ENCODE measurements at regions not wholly inside any gene's neighbourhood (a gene's known extent, or its start where the extent isn't known, plus 50 kb on each side); places are given as distances from the start of the nearest gene placed in this dataset.
A peak's percentile ranks its signal among the peaks of the same experiment; 100 is the strongest.

GRCh38 chr17:13306310-13306962 lies 288.6 kb upstream of the ELAC2 start:
- Mint-ChIP-seq H3K4me3 (no peak overlapping the region), H3K27ac (peak overlapping the region; percentile 30), H3K27me3 (ENCODE audit: low read depth) (no peaks in the 10 kb centered on the region), H3K36me3 (peaks cover 12% of the 10 kb centered on the region), H3K4me1 (peaks cover 26% of the 10 kb centered on the region), H3K9me3 (peaks cover 19% of the 10 kb centered on the region)
- TF ChIP-seq, protein P1, sequence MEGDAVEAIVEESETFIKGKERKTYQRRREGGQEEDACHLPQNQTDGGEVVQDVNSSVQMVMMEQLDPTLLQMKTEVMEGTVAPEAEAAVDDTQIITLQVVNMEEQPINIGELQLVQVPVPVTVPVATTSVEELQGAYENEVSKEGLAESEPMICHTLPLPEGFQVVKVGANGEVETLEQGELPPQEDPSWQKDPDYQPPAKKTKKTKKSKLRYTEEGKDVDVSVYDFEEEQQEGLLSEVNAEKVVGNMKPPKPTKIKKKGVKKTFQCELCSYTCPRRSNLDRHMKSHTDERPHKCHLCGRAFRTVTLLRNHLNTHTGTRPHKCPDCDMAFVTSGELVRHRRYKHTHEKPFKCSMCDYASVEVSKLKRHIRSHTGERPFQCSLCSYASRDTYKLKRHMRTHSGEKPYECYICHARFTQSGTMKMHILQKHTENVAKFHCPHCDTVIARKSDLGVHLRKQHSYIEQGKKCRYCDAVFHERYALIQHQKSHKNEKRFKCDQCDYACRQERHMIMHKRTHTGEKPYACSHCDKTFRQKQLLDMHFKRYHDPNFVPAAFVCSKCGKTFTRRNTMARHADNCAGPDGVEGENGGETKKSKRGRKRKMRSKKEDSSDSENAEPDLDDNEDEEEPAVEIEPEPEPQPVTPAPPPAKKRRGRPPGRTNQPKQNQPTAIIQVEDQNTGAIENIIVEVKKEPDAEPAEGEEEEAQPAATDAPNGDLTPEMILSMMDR (IDR thresholded peaks at IDR 0.05; ENCODE audit: unreplicated experiment) = peak; percentile 18
- no peak for DNase-seq (ENCODE audit: low spot score in 2 of 2, unreplicated experiment in 2 of 2)

- Mint-ChIP-seq H3K27me3 (ENCODE audit: low read depth) (no peaks in the 10 kb centered on the region), H3K36me3 (no peaks in the 10 kb centered on the region)
- TF ChIP-seq, protein P1 (IDR thresholded peaks at IDR 0.05; ENCODE audit: unreplicated experiment) = no peak
Measured at GRCh38 chr17:13302983-13303382, 285.2 kb upstream of the ELAC2 start.

GRCh38 chr17:13302419-13302818 lies 284.6 kb upstream of the ELAC2 start:
- Mint-ChIP-seq H3K27me3 (ENCODE audit: low read depth) (no peaks in the 10 kb centered on the region), H3K9me3 (peaks cover 7% of the 10 kb centered on the region), H3K27ac (no peak overlapping the region), H3K36me3 (no peaks in the 10 kb centered on the region), H3K4me3 (no peak overlapping the region), H3K4me1 (peaks cover 21% of the 10 kb centered on the region)
- TF ChIP-seq, protein P1 (IDR thresholded peaks at IDR 0.05; ENCODE audit: unreplicated experiment) = no peak
- DNase-seq (ENCODE audit: low spot score in 2 of 2, unreplicated experiment in 2 of 2) = no peak

More at GRCh38 chr17:13302983-13303382, 285.2 kb upstream of the ELAC2 start:
- no peak overlapping the region for H3K4me3 Mint-ChIP-seq
- no peak overlapping the region for H3K27ac Mint-ChIP-seq
- peaks cover 15% of the 10 kb centered on the region for H3K4me1 Mint-ChIP-seq
- peaks cover 7% of the 10 kb centered on the region for H3K9me3 Mint-ChIP-seq
- DNase-seq (ENCODE audit: low spot score in 2 of 2, unreplicated experiment in 2 of 2) = no peak

DNA sequence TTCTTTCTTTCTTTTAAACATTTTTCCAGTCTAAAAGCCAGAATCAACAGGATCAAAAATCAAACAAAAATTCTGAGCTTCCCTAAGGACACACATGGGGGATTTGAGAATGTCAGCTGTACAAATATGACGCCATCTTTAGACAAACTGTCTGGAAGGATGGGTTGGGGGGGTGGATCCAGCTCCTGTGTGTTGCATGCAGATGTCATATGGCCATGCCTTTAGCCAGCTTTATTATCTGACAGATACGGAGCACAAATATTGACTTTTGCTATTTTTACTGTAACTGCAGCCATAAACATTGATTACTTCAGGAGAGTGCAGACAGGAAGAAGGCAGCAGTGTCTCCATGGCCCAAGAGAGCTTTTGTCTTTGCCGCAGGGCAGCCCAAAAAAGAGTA lies 279.4 kb upstream of the ELAC2 start:
- Mint-ChIP-seq H3K36me3 (no peaks in the 10 kb centered on the region), H3K27ac (peak overlapping the region; percentile 45), H3K4me3 (no peak overlapping the region), H3K9me3 (peaks cover 4% of the 10 kb centered on the region), H3K4me1 (peaks cover 19% of the 10 kb centered on the region), H3K27me3 (ENCODE audit: low read depth) (no peaks in the 10 kb centered on the region)
- TF ChIP-seq, protein P1 (IDR thresholded peaks at IDR 0.05; ENCODE audit: unreplicated experiment) = no peak
- DNase-seq (ENCODE audit: low spot score in 2 of 2, unreplicated experiment in 2 of 2) = no peak

GRCh38 chr17:13293421-13293820 lies 275.6 kb upstream of the ELAC2 start:
- Mint-ChIP-seq H3K9me3 (no peaks in the 10 kb centered on the region), H3K27ac (no peak overlapping the region), H3K4me3 (no peak overlapping the region), H3K4me1 (peaks cover 18% of the 10 kb centered on the region), H3K36me3 (no peaks in the 10 kb centered on the region), H3K27me3 (ENCODE audit: low read depth) (no peaks in the 10 kb centered on the region)
- DNase-seq (ENCODE audit: low spot score in 2 of 2, unreplicated experiment in 2 of 2) = no peak
- TF ChIP-seq, protein P1 (IDR thresholded peaks at IDR 0.05; ENCODE audit: unreplicated experiment) = no peak
